OCI-LY3 (cell line): ENCODE measurements at regions not wholly inside any gene's neighbourhood (a gene's known extent, or its start where the extent isn't known, plus 50 kb on each side); places are given as distances from the start of the nearest gene placed in this dataset.

Experiments used
- EZH2phosphoT487 ChIP-seq: fragments of 200-600 bp; shearing (Covaris generic); IDR thresholded peaks from 2 replicates; pipeline ENCODE4 v1.6.1; 2018; ENCODE audit warnings: antibody characterized with exemption, mixed run types, low read depth
- TF ChIP-seq, protein P1 (sequence below): fragments of 200-600, 300-600 bp; sonication (generic); IDR thresholded peaks from 2 replicates; pipeline ENCODE4 v1.5.1; 2014; ENCODE audit warnings: antibody characterized with exemption, low read length, low read depth

DNA sequence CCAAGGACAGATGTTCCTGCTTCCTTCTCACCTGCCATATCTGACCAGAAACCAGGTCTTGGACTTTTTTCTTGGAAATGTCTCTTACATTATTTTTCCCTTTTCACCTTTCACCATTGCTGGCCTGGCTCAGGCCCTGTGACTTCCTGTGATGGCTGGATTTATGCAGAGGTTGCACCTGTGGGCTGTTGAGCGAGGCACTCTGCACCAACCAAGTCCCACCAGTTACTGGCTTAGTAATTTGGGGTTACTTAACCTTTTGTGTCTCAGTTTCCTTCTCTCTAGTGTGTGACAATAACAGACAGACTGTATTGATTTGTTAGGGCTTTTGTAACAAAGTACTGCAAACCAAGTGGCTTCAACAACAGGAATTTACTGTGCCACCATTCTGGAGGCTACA lies 110.0 kb downstream of the INSIG2 start:
- TF ChIP-seq, protein P1, sequence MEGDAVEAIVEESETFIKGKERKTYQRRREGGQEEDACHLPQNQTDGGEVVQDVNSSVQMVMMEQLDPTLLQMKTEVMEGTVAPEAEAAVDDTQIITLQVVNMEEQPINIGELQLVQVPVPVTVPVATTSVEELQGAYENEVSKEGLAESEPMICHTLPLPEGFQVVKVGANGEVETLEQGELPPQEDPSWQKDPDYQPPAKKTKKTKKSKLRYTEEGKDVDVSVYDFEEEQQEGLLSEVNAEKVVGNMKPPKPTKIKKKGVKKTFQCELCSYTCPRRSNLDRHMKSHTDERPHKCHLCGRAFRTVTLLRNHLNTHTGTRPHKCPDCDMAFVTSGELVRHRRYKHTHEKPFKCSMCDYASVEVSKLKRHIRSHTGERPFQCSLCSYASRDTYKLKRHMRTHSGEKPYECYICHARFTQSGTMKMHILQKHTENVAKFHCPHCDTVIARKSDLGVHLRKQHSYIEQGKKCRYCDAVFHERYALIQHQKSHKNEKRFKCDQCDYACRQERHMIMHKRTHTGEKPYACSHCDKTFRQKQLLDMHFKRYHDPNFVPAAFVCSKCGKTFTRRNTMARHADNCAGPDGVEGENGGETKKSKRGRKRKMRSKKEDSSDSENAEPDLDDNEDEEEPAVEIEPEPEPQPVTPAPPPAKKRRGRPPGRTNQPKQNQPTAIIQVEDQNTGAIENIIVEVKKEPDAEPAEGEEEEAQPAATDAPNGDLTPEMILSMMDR, result no peak
- TF ChIP-seq EZH2phosphoT487, result no peak
